IMR-90 (cell line): ENCODE measurements at regions not wholly inside any gene's neighbourhood (a gene's known extent, or its start where the extent isn't known, plus 50 kb on each side); places are given as distances from the start of the nearest gene placed in this dataset.

ENCODE experiments used
- ATAC-seq: fragments of 200-7000 bp; cut with Tn5 transposase; 2 replicates; pipeline ENCODE4 v1.9.1; 2020; ENCODE audit warnings: low read depth, mild to moderate bottlenecking, moderate library complexity
- BruUV-seq: library from RNA; stranded (reverse); fragments of 400-500 nt; replicated peaks from 2 replicates; lab custom pipeline; 2021; lab: Mats Ljungman, UMichigan
- CTCF ChIA-PET: fragments of 300-600 bp; formaldehyde crosslinking; extraction: SDS; loops from one replicate; lab custom pipeline; 2021; ENCODE audit warnings: antibody characterized with exemption; lab: Yijun Ruan, JAX
- POLR2A ChIA-PET: fragments of 300-600 bp; sonication (Branson Sonifier 250); formaldehyde crosslinking; loops from one replicate; lab custom pipeline; 2022; ENCODE audit warnings: antibody characterized with exemption; ENCODE audit not compliant: unreplicated experiment; lab: Charles Lee
- DNase-seq: peaks from one replicate; pipeline ENCODE4 v3.0.0; 2013
- H2AFZ ChIP-seq: replicated peaks from 2 replicates; pipeline ENCODE3; 2013; ENCODE audit warnings: low read length, mild to moderate bottlenecking; ENCODE audit not compliant: poor library complexity
- H2AK5ac ChIP-seq: 2 replicates; pipeline ENCODE4 v1.6.1; 2013; ENCODE audit warnings: low read depth, low read length, inconsistent platforms
- H2AK9ac ChIP-seq: replicated peaks from 2 replicates; pipeline ENCODE3; 2013; ENCODE audit warnings: mild to moderate bottlenecking, low read depth, low read length, moderate library complexity; ENCODE audit not compliant: poor library complexity
- H2BK120ac ChIP-seq: 2 replicates; pipeline ENCODE4 v1.6.1; 2013; ENCODE audit warnings: low read depth, low read length, inconsistent platforms
- H2BK15ac ChIP-seq: 3 replicates; pipeline ENCODE4 v1.6.1; 2013; ENCODE audit warnings: low read depth, low read length, inconsistent platforms
- H2BK20ac ChIP-seq: 2 replicates; pipeline ENCODE4 v1.6.1; 2013; ENCODE audit warnings: low read depth, mild to moderate bottlenecking, inconsistent platforms, low read length, moderate library complexity
- H2BK5ac ChIP-seq: 2 replicates; pipeline ENCODE4 v1.6.1; 2013; ENCODE audit warnings: mild to moderate bottlenecking, low read depth, low read length, inconsistent platforms; ENCODE audit not compliant: poor library complexity, severe bottlenecking
- H3K14ac ChIP-seq: replicated peaks from 2 replicates; pipeline ENCODE4 v1.6.1; 2013; ENCODE audit warnings: low read depth, low read length, inconsistent platforms
- H3K18ac ChIP-seq: 2 replicates; pipeline ENCODE4 v1.6.1; 2013; ENCODE audit warnings: low read depth, low read length, control low read depth
- H3K23ac ChIP-seq: 2 replicates; pipeline ENCODE4 v1.6.1; 2013; ENCODE audit warnings: low read depth, low read length, inconsistent platforms
- H3K27ac ChIP-seq: 2 replicates; pipeline ENCODE4 v1.5.1; 2013; ENCODE audit warnings: mild to moderate bottlenecking, control low read depth, low read length; ENCODE audit not compliant: insufficient read depth
- H3K27me3 ChIP-seq: 2 replicates; pipeline ENCODE4 v1.6.1; 2013; ENCODE audit warnings: low read length; ENCODE audit not compliant: control insufficient read depth, insufficient read depth
- H3K36me3 ChIP-seq: 2 replicates; pipeline ENCODE4 v1.6.1; 2013; ENCODE audit warnings: low read length, mixed read lengths; ENCODE audit not compliant: control insufficient read depth, insufficient read depth
- H3K4ac ChIP-seq: 2 replicates; pipeline ENCODE4 v1.6.1; 2013; ENCODE audit warnings: low read depth, low read length, inconsistent platforms
- H3K4me1 ChIP-seq: 2 replicates; pipeline ENCODE4 v1.6.1; 2013; ENCODE audit warnings: low read length, mixed read lengths; ENCODE audit not compliant: control insufficient read depth, insufficient read depth
- H3K4me2 ChIP-seq: 2 replicates; pipeline ENCODE4 v1.6.1; 2013; ENCODE audit warnings: low read depth, mild to moderate bottlenecking, control low read depth, low read length, moderate library complexity
- H3K4me3 ChIP-seq: 2 replicates; pipeline ENCODE4 v1.5.1; 2013; ENCODE audit warnings: low read depth, mild to moderate bottlenecking, control low read depth, low read length, moderate library complexity; ENCODE audit not compliant: insufficient read depth
- H3K56ac ChIP-seq: 2 replicates; pipeline ENCODE4 v1.6.1; 2013; ENCODE audit warnings: low read length, inconsistent platforms; ENCODE audit not compliant: insufficient read depth; ENCODE audit errors: extremely low read depth
- H3K79me1 ChIP-seq, 2 experiments: 2 replicates each; pipeline ENCODE4 v1.6.1; 2013; ENCODE audit warnings: low read length in 2 of 2, inconsistent platforms in 1 of 2, low read depth in 1 of 2
- H3K9ac ChIP-seq: 2 replicates; pipeline ENCODE4 v1.6.1; 2013; ENCODE audit warnings: low read depth, low read length, control low read depth
- H3K9me1 ChIP-seq: 2 replicates; pipeline ENCODE4 v1.6.1; 2013; ENCODE audit warnings: low read length, inconsistent platforms; ENCODE audit not compliant: insufficient read depth
- H3K9me3 ChIP-seq: 2 replicates; pipeline ENCODE4 v1.6.1; 2013; ENCODE audit warnings: low read length; ENCODE audit not compliant: control insufficient read depth, insufficient read depth
- H4K20me1 ChIP-seq: 2 replicates; pipeline ENCODE4 v1.6.1; 2013; ENCODE audit warnings: low read length, inconsistent platforms; ENCODE audit not compliant: insufficient read depth
- H4K5ac ChIP-seq: 2 replicates; pipeline ENCODE4 v1.6.1; 2013; ENCODE audit warnings: mild to moderate bottlenecking, low read depth, low read length, control low read depth
- H4K8ac ChIP-seq, 2 experiments: 2 replicates each; pipeline ENCODE4 v1.6.1; 2013; ENCODE audit warnings: low read depth in 2 of 2, low read length in 2 of 2, control low read depth in 1 of 2, inconsistent platforms in 1 of 2
- H4K91ac ChIP-seq: 2 replicates; pipeline ENCODE4 v1.6.1; 2013; ENCODE audit warnings: low read depth, low read length, inconsistent platforms; ENCODE audit not compliant: insufficient read depth
- BHLHE40 ChIP-seq: fragments of 150-350 bp; IDR thresholded peaks from 2 replicates; pipeline ENCODE4 v1.6.1; 2016; ENCODE audit warnings: mild to moderate bottlenecking, low read depth, low read length
- CEBPB ChIP-seq: IDR thresholded peaks from 2 replicates; pipeline ENCODE4 v1.6.1; 2012; ENCODE audit warnings: low read depth, low read length, improper control_type of control experiment
- CHD1 ChIP-seq: IDR thresholded peaks from 2 replicates; pipeline ENCODE4 v1.6.1; 2012; ENCODE audit warnings: low read depth, low read length, improper control_type of control experiment
- FOS ChIP-seq: fragments of 150-350 bp; IDR thresholded peaks from 2 replicates; pipeline ENCODE4 v1.6.1; 2016; ENCODE audit warnings: low read depth, low read length
- MAFK ChIP-seq: IDR thresholded peaks from 2 replicates; pipeline ENCODE4 v1.6.1; 2012; ENCODE audit warnings: low read depth, low read length, improper control_type of control experiment
- MAZ ChIP-seq: IDR thresholded peaks from 2 replicates; pipeline ENCODE4 v1.6.1; 2012; ENCODE audit warnings: low read depth, mild to moderate bottlenecking, low read length, improper control_type of control experiment, moderate library complexity, borderline replicate concordance
- MXI1 ChIP-seq: IDR thresholded peaks from 2 replicates; pipeline ENCODE4 v1.6.1; 2012; ENCODE audit warnings: low read depth, mild to moderate bottlenecking, low read length, moderate library complexity, borderline replicate concordance
- NFE2L2 ChIP-seq: fragments of 150-350 bp; IDR thresholded peaks from 2 replicates; pipeline ENCODE4 v1.6.1; 2016; ENCODE audit warnings: low read depth, mild to moderate bottlenecking, low read length
- POLR2A ChIP-seq: IDR thresholded peaks from 2 replicates; pipeline ENCODE4 v1.6.1; 2012; ENCODE audit warnings: mild to moderate bottlenecking, low read depth, low read length
- RAD21 ChIP-seq: IDR thresholded peaks from 2 replicates; pipeline ENCODE4 v1.6.1; 2012; ENCODE audit warnings: low read length, improper control_type of control experiment
- RCOR1 ChIP-seq: IDR thresholded peaks from 2 replicates; pipeline ENCODE4 v1.6.1; 2012; ENCODE audit warnings: mild to moderate bottlenecking, low read length, improper control_type of control experiment; ENCODE audit not compliant: insufficient replicate concordance
- RFX5 ChIP-seq: IDR thresholded peaks from 2 replicates; pipeline ENCODE4 v1.8.0; 2012; ENCODE audit warnings: low read depth, mild to moderate bottlenecking, low read length, moderate library complexity
- SMC3 ChIP-seq: fragments of 150-350 bp; IDR thresholded peaks from 2 replicates; pipeline ENCODE4 v1.6.1; 2016; ENCODE audit warnings: low read depth, mild to moderate bottlenecking, antibody characterized with exemption, low read length, moderate library complexity
- USF2 ChIP-seq: fragments of 150-350 bp; IDR thresholded peaks from 2 replicates; pipeline ENCODE4 v1.6.1; 2017; ENCODE audit warnings: mild to moderate bottlenecking, antibody characterized with exemption, low read length, low read depth
- WGBS, 2 experiments: methylation state at CpG; one replicate each; pipeline versions ENCODE4 v1.1.5 to v1.1.7; 2013; ENCODE audit warnings: missing lambda C conversion rate in 2 of 2; ENCODE audit not compliant: insufficient read length in 1 of 2; ENCODE audit errors: extremely low coverage in 2 of 2; 5-methylcytosine and 5-hydroxymethylcytosine counted together
- dilution Hi-C: fragments of 300-500 bp; cut with HindIII; formaldehyde crosslinking; loops from one replicate; pipeline ENCODE4 v1.14.3; 2018; ENCODE audit warnings: low sequenced_read_pairs; ENCODE audit not compliant: unreplicated experiment
- in situ Hi-C: fragments of 300-500 bp; cut with MboI; formaldehyde crosslinking; loops from 3 replicates; pipeline ENCODE4 v1.14.3; 2019; ENCODE audit warnings: low sequenced_read_pairs, inconsistent platforms, mixed read lengths
- intact Hi-C: fragments of 100-400 bp; cut with micrococcal nuclease; formaldehyde crosslinking; loops from 2 replicates; pipeline ENCODE4 v1.10.0; 2022
- TF ChIP-seq, protein P1 (sequence below): conservative IDR thresholded peaks from 2 replicates; pipeline ENCODE4 v1.5.1; 2012; ENCODE audit warnings: mild to moderate bottlenecking, low read depth, low read length, improper control_type of control experiment
- TF ChIP-seq, protein P2 (sequence below): fragments of 150-350 bp; IDR thresholded peaks from 2 replicates; pipeline ENCODE4 v1.6.1; 2016; ENCODE audit warnings: low read depth, mild to moderate bottlenecking, low read length, moderate library complexity, borderline replicate concordance

GRCh38 chr3:154844863-154845262 lies 235.3 kb upstream of the MME start:
- Histone ChIP-seq H3K9ac (no peak overlapping the region), H2AK9ac (no peak overlapping the region), H3K79me1 (no peaks in the 10 kb centered on the region), H4K91ac (no peak overlapping the region), H3K9me1 (no peaks in the 10 kb centered on the region), H3K4me2 (no peak overlapping the region), H3K18ac (no peak overlapping the region), H2BK15ac (no peak overlapping the region), H3K4me1 (no peaks in the 10 kb centered on the region), H2AK5ac (no peak overlapping the region), H3K14ac (no peak overlapping the region), H2BK120ac (no peak overlapping the region), H2AFZ (no peak overlapping the region), H3K27me3 (no peaks in the 10 kb centered on the region), H3K27ac (no peak overlapping the region), H3K56ac (no peak overlapping the region), H3K9me3 (no peaks in the 10 kb centered on the region), H3K36me3 (no peaks in the 10 kb centered on the region), H3K4ac (no peak overlapping the region), H2BK5ac (no peak overlapping the region), H4K8ac (no peak overlapping the region), H2BK20ac (no peak overlapping the region), H4K5ac (no peak overlapping the region), H4K20me1 (no peaks in the 10 kb centered on the region), H3K23ac (no peak overlapping the region), H3K4me3 (no peak overlapping the region)
- intact Hi-C loops = no loop called here
- dilution Hi-C loops = no loop called here
- no CpG with 5 or more reads among the region's 1 CpG for WGBS, 2 experiments
- TF ChIP-seq POLR2A (no peak), FOS (no peak), RFX5 (no peak), MXI1 (no peak), CEBPB (no peak), SMC3 (no peak), USF2 (no peak), MAFK (no peak), RCOR1 (no peak), MAZ (no peak), NFE2L2 (no peak), CHD1 (no peak), RAD21 (no peak), BHLHE40 (no peak)
- TF ChIP-seq, protein P1, sequence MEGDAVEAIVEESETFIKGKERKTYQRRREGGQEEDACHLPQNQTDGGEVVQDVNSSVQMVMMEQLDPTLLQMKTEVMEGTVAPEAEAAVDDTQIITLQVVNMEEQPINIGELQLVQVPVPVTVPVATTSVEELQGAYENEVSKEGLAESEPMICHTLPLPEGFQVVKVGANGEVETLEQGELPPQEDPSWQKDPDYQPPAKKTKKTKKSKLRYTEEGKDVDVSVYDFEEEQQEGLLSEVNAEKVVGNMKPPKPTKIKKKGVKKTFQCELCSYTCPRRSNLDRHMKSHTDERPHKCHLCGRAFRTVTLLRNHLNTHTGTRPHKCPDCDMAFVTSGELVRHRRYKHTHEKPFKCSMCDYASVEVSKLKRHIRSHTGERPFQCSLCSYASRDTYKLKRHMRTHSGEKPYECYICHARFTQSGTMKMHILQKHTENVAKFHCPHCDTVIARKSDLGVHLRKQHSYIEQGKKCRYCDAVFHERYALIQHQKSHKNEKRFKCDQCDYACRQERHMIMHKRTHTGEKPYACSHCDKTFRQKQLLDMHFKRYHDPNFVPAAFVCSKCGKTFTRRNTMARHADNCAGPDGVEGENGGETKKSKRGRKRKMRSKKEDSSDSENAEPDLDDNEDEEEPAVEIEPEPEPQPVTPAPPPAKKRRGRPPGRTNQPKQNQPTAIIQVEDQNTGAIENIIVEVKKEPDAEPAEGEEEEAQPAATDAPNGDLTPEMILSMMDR = no peak
- TF ChIP-seq, protein P2, sequence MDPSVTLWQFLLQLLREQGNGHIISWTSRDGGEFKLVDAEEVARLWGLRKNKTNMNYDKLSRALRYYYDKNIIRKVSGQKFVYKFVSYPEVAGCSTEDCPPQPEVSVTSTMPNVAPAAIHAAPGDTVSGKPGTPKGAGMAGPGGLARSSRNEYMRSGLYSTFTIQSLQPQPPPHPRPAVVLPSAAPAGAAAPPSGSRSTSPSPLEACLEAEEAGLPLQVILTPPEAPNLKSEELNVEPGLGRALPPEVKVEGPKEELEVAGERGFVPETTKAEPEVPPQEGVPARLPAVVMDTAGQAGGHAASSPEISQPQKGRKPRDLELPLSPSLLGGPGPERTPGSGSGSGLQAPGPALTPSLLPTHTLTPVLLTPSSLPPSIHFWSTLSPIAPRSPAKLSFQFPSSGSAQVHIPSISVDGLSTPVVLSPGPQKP = no peak
- CTCF ChIA-PET = no interaction called here
- POLR2A ChIA-PET = no interaction called here
- no TSS peak for BruUV-seq
- in situ Hi-C loops = no loop called here
- DNase-seq (no peak), ATAC-seq (no peak)
